GM19043 (cell line): ENCODE measurements at regions not wholly inside any gene's neighbourhood (a gene's known extent, or its start where the extent isn't known, plus 50 kb on each side); places are given as distances from the start of the nearest gene placed in this dataset.
"Not testable (repeated sequence)": the region's sequence is repeated elsewhere in the genome, so short reads cannot be mapped to it uniquely, and the experiment has no call there.

Experiments
- ATAC-seq: cut with Tn5 transposase; IDR thresholded peaks from one replicate; pipeline ENCODE4 v1.9.1; 2021; ENCODE audit warnings: low read depth; ENCODE audit not compliant: unreplicated experiment

DNA sequence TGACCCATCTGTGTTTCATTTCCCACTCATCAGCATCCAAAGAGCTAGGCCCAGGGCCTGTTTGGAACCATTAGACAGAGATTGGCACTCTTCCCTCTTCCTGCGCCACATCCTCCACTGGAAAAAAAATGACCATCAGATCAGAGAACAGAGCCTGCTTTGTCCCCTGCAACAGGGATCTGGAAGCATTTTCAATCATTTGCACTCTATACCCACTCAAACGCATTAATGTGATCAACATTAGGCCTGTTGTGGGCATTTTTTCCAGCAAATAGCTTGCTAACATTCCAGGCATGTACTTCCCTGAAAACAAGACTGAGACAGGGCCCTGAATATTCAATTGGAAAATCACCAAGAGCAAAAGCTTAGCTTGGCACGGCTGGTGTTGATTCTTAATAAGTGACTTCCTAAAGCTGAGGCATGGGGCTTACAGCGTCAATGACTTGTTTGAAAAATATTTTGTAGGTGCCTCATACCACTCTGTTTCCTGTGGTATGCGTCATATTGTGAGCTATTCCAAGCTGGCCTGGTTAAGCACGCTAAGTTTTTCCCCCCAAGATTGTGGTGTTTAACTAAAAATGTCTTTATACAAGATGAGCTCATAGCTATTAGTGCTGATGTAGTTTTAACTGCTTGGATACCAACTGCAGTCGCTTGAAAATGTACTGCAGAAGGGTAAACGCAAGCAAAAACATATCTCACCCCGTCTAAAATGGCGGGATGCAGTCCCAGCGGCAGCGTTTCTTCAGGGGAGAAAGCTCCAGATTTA is 404.4 kb downstream of the SPRY2 start:
- ATAC-seq: no peak

DNA sequence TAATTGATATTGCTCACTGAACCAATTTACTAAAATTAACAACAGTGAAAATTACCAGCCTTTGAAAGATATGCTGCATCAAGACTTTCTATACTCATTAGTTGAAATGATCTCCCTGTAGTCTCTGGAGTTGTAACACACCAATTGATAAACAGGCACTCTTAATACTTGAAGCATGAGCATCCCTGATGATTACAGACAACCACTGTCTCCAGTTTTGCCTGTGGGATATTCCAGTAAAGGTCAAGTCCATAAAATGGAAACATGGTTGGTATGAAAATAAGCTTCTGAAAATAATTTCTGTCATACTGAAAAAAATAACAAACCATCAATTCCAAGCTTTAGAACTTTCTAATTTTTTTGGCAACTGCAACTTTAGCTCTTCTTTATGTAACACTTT is 405.8 kb downstream of the SPRY2 start:
- ATAC-seq: no peak

DNA sequence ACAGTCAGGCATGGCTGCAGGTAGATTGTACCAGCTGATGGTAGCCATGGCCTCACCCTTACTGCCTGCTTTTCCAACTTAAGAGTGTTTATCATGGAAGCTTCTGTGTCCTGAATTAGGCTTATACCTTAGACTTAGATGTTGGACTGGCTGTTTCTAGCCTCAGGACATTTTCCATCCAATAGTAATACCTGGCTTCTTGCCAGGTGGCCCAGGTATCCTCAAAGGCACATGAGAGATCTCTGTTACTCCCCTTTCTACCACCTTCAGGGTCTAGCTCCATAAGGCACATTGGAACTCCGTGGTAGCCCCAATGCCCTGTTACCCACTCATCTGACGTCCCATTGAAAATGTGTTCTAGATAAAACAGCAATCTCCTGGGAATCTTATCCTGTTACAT is 407.5 kb downstream of the SPRY2 start:
- no peak for ATAC-seq

DNA sequence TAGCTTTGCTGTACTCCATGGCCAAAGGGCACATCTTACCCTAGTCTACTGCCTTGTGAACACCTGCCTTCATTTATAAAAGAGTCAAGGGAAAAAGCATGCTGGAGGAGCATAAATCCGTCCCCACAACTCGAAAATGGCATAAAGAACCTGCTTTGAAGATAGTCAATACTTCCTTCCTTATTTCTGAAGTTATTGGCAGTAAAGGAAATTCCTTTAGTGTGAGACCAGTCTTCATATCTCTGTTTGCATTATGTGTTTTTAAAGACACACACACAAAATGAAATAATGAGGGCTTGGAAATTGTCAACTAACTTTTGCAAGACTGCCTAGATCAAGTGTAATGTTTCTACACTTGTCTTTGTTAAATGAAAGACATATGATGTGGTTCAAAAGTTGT is 408.4 kb downstream of the SPRY2 start:
- ATAC-seq: no peak

DNA sequence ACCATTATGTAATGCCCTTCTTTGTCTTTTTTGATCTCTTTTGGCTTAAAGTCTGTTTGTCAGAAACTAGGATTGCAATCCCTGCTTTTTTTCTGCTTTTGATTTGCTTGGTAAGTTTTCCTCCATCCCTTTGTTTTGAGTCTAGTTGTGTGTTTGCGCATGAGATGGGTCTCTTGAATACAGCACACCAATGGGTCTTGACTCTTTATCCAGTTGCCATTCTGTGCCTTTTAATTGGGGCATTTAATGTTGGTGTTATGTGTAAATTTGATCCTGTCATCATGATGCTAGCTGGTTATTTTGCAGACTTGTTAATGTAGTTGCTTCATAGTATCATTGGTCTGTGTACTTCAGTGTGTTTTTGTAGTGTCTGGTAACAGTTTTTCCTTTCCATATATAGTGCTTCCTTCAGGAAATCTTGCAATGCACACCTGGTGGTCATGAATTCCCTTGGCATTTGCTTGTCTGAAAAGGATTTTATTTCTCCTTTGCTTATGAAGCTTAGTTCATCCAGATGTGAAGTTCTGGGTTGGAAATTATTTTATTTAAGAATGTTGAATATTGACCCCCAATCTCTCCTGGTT is 416.9 kb downstream of the SPRY2 start:
- ATAC-seq: not testable (repeated sequence)

DNA sequence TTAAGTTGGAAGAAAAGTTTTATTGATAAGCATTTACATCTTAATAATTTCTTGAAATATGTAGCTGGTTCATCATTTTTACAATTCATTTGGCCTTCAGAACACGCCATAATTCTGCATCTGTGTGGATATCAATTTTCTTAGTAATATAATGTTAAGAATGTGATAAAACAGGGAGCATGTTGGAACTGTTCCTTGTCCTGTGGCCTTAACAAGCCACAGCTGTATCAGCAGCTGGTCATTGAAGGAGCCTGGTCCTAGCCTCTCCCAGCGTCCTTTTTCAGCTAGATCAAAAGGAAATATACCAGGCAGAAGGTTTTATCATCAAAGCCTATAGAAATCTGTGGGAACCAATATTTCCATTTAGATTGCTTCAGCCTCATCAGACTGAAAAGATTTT is 421.8 kb downstream of the SPRY2 start:
- ATAC-seq: no peak

DNA sequence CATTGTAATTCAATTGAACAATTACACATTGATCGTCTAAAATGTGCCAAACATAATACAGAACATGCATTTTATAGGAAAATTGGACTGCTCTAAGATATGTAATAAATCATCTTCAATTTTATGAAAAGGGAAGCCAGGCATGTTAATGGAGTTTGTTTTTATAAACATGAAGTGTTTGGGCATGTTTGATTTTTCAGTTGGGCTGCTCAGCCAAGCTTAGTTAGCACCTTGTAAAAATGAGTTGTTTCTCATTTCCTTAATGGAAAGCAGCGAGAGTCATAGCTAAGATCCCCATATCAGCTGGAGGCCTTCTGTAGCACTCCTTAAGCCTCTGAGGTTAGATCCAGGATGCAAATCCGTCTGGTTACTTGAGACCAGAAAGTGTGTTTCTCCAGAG is 422.3 kb downstream of the SPRY2 start:
- no peak for ATAC-seq

DNA sequence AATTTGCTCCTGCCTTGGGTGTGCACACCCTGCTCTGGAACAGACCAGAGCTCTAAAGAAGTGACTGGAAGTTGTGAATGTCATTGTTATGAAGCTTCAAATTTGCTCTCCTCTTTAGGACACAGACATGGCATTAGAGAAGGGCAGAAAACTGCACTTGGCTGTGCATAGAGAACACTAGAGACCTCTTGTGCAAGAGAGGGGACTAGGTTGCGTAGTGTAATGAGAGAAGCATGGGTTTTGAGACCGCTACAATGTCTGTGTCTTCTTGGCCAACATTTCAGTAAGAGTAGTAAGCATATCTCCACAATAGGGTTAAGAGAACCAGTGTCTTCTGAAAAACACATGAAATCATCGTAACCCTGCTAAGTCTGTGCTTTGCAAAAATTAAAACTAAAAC is 423.3 kb downstream of the SPRY2 start:
- ATAC-seq: no peak

DNA sequence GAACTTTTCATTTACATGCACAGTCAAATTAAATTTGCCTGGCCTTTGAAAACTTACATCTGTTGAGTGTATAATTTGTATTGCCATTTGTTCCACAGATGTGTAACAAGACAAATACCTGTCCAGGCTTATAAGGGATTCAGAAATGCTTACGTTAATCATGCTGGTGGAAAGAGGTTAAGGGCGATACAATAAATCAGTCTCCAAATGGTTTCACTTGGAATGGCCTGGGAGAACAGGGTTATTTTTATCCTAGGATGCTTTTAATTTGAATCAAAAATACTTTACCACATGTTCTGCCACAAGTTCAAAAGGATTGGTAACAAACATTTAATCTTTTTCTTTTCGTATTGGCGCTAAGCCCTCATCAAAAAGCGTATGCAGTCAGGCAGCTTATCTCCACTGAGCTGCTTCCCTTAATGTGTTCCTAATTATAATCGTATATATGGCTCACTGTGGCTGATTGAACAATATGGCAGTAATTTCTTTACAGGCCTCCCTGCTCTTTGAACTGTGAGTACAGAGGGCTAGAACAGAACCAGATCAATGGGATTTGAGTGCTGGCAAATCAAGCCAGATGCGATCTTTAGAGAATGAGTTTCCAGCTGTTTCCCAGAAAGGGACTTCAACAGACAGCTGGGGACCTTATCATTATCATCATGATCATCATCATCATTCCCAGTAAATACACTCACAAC is 425.7 kb downstream of the SPRY2 start:
- ATAC-seq: no peak

DNA sequence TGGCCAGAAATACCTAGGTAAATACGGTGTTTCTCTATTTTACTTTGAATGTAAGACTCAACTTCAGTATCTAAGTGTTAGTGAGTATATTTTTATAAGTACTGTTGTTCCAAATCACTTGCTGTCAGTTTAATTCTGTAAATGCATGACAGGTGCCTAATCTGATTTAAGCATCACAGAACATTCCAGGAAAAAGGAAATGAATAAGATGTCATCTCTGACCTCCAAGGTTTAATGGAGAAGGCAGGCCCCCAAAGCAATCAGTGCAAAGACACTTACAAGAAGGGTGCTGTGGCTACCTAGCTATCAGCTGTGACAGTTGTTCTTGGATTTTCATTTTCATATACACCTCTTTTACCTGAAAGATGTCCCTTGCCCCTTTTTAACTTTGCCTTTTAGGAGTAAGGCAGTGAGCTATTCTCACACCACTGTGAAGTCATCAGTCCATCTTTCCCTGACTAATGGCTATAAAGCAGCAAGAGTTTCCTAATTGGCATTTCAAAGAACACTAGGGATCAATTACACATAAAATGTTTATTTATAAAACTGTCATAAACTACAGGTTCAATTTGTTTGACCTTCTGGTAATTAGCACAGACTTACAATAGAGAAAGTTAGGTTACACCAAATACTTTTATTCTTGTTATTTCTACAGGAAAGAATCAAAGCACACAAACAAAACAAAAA is 427.6 kb downstream of the SPRY2 start:
- no peak for ATAC-seq

DNA sequence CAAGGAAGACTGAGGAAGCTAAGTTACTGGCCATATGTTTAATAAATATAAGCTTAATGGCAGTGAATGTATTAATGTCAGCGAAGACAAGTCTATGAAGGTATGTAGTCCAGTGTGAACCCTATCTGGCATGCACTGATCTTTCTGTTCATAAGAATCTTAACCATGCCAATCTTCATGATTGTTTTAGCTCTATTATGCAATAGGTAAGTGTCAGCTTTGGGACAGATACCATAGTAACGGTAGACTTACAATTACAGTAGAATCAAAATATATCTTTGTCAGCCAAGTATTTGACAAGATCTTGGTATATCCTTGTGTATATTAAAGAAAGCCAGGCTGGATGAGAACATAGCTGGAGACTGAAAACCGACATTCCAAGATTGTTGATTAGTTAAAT is 428.5 kb downstream of the SPRY2 start:
- no peak for ATAC-seq

DNA sequence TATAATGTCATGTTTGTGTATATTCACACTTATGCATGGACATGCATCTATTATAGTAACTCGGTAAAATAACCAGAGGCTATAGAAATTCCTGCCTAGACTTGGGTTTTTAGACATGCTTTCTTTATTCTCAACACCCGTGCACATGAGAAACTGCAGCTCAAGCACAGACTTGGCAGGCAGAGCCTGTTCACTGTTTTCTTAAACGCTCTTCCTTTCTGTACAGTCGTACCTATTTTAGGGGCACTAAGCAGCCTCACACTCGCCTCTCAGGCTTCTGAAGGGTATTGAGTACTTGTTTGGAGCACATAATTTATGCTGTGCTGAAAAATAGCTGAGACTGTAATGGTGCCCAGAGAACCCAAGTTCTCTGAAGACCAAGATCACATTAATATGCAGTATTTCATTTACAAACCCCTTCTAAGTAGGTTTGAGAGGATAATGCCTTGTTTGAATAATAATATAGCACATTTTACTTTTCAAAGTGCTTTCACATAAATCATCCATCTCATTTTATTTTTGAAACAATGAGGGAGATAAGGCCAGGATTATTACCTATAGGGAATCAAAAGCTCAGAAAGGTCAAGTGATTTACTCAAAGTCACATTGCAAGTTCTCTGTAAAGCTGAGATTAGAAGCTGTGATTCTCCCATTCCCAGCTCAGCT is 429.9 kb downstream of the SPRY2 start:
- no peak for ATAC-seq

DNA sequence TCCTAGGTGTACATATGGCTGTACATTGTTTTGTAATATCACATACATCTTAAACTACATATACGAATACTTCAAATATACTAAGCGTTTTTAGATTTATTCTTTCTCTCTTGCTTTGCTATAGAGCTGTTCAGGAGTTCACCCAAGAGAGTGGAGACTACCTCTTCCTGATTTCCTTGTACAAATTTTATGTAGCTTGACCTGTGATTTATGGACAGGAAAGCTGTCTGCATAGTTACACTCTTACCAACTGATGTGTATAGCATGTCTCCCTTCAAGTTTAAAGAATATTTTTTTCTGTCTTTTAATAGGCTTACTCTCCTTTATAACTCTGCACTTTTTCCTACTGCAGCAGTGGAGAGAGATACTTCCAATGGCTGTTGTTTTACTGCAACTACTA is 428.7 kb downstream of the NDFIP2 start:
- ATAC-seq: no peak

DNA sequence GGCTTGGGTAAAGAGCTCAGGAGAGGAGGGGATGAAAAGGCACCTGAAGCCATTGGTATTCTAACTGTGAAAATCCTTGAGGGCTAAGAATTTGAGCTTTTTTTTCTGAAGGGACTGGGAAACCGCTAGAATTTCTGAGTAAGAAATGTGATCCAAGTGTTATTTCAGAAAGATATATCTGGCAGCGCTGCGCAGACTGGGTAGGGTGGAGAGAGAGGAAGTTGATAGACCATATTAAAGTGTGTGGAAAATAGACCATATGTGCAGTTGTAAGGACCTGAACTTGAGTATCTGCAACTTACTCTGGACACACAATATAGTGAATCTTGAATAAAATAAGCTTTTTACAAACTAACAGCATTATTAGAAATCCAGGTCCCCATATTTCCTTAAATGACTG is 427.4 kb downstream of the NDFIP2 start:
- no peak for ATAC-seq

DNA sequence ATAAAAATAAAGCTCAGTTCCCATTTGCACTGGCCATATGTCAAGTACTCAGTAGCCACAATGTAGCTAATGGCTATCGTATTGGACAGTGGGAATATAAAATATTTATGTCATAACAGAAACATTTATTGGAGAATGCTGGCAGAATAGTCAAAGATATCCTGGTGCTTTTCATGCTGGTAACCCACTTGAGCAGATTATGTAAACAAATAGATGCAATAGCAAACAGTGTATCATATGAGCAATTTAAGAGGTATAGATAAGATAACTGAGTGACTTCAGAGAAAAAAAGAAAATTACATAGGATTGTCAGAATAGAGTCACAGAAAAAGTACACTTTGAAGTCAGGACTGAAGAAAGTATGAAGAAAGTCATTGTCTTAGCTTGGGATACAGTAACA is 426.6 kb downstream of the NDFIP2 start:
- ATAC-seq: no peak

DNA sequence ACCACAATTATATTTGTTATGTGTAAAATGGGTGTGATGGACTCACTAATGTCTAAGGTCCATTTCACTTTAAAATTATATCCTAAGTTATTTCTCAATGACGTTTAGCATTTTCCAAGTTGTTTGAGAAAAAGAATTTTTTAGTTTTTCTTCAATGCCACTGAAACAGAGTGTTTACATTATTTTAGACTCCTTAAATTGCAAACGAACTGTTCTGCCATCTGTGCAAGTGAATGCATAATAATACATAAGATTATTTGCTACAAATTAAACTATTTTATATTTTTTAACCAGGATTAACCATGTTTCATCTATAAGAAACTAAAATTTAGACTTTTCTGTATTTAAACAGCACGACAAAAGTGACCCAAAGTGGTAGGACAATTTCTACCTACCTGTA is 425.4 kb downstream of the NDFIP2 start:
- no peak for ATAC-seq

DNA sequence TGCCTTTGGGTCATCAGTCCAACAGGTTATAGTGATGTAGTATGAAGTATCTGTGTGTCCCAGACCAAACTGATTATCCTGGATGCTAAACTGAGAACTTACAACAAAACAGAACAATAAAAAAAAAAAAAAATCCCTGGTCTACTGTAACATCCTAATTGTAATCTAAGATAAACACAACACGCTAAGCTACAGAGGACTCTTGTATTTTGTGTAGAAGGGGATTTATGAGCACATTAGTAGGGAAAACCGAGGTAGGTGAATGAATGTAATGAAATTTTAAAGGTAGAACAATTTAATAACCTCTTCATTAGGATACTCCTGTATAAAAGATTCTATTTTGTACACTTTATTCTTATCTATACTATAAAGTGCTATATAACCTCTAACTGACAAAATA is 424.1 kb downstream of the NDFIP2 start:
- ATAC-seq: no peak

DNA sequence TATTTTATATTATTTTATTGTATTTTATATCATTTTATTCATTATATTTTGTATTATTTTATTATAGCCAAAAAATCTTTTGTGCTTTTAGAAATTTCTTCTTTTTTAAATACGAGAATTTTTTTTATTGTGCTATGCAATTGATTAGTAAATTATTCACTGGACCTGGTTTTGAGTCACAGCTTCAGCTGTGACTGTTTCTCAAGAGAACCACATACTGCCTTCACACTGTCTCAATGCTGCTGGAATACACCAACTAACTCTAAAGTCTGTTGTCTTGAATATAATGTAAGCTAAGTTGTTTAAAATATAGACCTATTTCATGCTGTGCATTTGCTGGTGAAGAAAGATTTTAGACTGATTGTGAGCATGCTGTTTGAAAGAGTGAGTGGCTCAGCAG is 423.6 kb downstream of the NDFIP2 start:
- no peak for ATAC-seq

DNA sequence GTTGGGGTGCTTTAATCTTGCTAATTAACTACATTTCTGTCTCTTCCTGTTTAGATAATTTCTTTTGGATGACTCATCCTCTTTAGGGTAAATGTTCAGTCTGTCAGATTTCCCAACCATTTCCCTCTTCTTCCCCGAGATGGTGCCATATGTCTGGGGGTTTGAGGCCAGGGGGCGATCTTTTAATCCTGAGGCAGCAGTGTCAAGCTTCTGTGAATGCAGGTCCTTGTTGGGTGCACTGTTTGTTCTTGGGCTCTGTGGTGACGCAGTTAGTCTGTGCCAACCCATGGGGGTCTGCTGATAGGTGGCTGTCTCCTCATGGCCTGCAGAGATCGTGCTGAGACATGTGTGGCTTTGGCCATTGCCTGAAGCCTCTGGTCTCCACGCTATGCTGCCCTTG is 420.4 kb downstream of the NDFIP2 start:
- ATAC-seq: no peak

DNA sequence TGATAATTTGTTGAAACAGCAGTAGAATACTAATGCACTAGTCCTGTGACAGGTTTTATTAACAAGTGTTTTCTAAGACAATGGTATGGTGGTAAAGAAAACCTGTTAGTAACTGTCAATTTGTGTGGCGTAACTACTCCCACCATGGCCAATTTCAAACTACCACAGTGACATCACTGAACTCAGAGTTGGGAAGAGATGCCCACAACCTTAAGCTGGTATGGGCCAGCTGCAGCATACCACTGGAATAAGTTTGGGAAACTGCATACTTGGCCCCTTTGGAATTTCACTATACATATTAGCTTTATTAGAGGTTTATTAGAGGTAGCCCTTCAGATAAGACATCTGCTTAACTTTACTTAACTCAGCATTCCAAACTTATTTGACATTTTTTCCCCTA is 419.4 kb downstream of the NDFIP2 start:
- ATAC-seq: no peak

DNA sequence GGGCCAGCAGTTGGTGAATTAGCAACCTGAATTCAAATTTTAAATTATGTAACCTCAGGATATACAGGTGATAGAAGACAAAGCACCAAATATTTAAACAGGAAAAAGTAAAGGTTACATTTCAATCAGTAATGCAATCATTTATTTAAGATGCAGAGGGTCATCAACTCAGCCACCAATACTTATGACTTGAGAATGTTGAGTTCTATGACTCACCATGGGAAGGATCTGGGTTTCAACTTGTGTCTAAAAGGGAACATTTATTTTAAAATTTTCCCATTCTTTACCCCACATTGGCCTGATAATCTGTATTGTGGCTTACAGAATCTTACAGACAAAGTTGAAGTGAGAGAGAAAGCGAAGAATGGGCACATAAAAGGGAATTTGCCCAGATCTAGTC is 418.0 kb downstream of the NDFIP2 start:
- no peak for ATAC-seq
